Thyroid gland (tissue), 4 donors: ENCODE measurements at regions not wholly inside any gene's neighbourhood (a gene's known extent, or its start where the extent isn't known, plus 50 kb on each side); places are given as distances from the start of the nearest gene placed in this dataset.

Experiments used
- DNase-seq, 2 donors: peaks; one replicate each; pipeline ENCODE4 v3.0.0-alpha.2; 2019
- H3K27ac ChIP-seq, 3 donors: fragments of 200-600 bp; sonication (generic); 1 replicate in 2 of 3; 2 replicates in 1 of 3; pipeline ENCODE4 v1.5.1; 2016 to 2019; ENCODE audit warnings: mild to moderate bottlenecking in 1 of 3, moderate library complexity in 1 of 3
- H3K27me3 ChIP-seq: fragments of 200-600 bp; sonication (generic); one replicate; pipeline ENCODE4 v1.5.1; 2019
- H3K36me3 ChIP-seq, 2 donors: fragments of 200-600 bp; sonication (generic); one replicate each; pipeline ENCODE4 v1.5.1; 2016 to 2019
- H3K4me1 ChIP-seq, 2 donors: fragments of 200-600 bp; sonication (generic); one replicate each; pipeline ENCODE4 v1.5.1; 2017 to 2019
- H3K4me3 ChIP-seq, 3 donors: fragments of 200-600 bp; sonication (generic); replicated peaks in 1 of 3; 1 replicate in 2 of 3; 2 replicates in 1 of 3; pipeline ENCODE4 v1.5.1; 2016; ENCODE audit warnings: mild to moderate bottlenecking in 1 of 3
- H3K9me3 ChIP-seq: fragments of 200-600 bp; sonication (generic); one replicate; pipeline ENCODE4 v1.5.1; 2017
- CTCF ChIP-seq, 6 experiments: fragments of 200-600 bp in 3 of 6; fragments of 450-650 bp in 3 of 6; sonication (generic) in 3 of 6; IDR thresholded peaks; one replicate each; pipeline ENCODE4 v1.5.1; 2016 to 2019; ENCODE audit warnings: antibody characterized with exemption in 6 of 6, mild to moderate bottlenecking in 2 of 6, inconsistent platforms in 1 of 6, moderate library complexity in 1 of 6
- POLR2A ChIP-seq, 2 donors: fragments of 450-650 bp; IDR thresholded peaks; one replicate each; pipeline ENCODE4 v1.6.1; 2017; ENCODE audit warnings: antibody characterized with exemption in 2 of 2, mild to moderate bottlenecking in 2 of 2, moderate library complexity in 1 of 2
- WGBS, 2 donors: methylation state at CpG; one replicate each; pipeline ENCODE4 v1.1.5; 2017; 5-methylcytosine and 5-hydroxymethylcytosine counted together
- intact Hi-C: fragments of 100-400 bp; cut with DNase I; formaldehyde crosslinking; loops from one replicate; pipeline ENCODE4 v1.15.1; 2023

GRCh38 chr6:16033214-16033613 lies 95.7 kb upstream of the MYLIP start:
- Histone ChIP-seq H3K9me3 (no peaks in the 10 kb centered on the region), H3K27ac (no peak overlapping the region), H3K4me3 (no peak overlapping the region), H3K36me3 (no peaks in the 10 kb centered on the region), H3K27me3 (no peaks in the 10 kb centered on the region), H3K4me1 (no peaks in the 10 kb centered on the region)
- TF ChIP-seq POLR2A (IDR thresholded peaks at IDR 0.05) (no peak), CTCF (IDR thresholded peaks at IDR 0.05) (no peak)
- intact Hi-C loops: no loop called here
- DNase-seq: no peak
- 83 to 84% methylated on average over 3 of the region's 3 CpGs for WGBS, 2 donors

- H3K27me3 ChIP-seq: no peaks in the 10 kb centered on the region
- WGBS, 2 donors: 84 to 85% methylated on average over 6 of the region's 6 CpGs
- H3K4me3 ChIP-seq: no peak overlapping the region
- intact Hi-C loops: no loop called here
- no peak for DNase-seq
- H3K27ac ChIP-seq: no peak overlapping the region
- H3K36me3 ChIP-seq: no peaks in the 10 kb centered on the region
- no peak for TF ChIP-seq CTCF (IDR thresholded peaks at IDR 0.05)
- TF ChIP-seq POLR2A (IDR thresholded peaks at IDR 0.05): no peak
- no peaks in the 10 kb centered on the region for H3K4me1 ChIP-seq
- no peaks in the 10 kb centered on the region for H3K9me3 ChIP-seq
These were observed 97.5 kb upstream of the MYLIP start for GRCh38 chr6:16031278-16031981.

DNA sequence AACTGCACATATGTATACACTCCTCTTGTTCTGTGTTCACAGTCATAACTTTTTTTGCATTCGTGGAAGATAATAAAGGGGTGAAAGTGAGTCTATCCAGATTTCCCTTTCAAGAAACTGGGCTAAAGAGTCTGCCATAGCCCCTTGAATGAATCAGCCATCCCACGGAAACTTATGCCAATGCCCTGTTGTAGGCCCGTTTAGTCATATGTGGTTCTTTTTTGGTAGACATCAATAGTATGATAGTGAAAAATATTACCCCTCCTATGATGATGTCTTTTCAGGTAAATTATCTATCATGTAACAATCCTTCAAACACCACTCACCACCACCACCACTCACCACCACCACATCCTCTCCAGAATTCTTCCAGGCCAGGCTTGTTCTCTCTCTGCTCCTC lies 99.9 kb upstream of the MYLIP start:
- H3K4me3 ChIP-seq: no peak overlapping the region
- H3K27ac ChIP-seq: no peak overlapping the region
- H3K27me3 ChIP-seq: no peaks in the 10 kb centered on the region
- H3K4me1 ChIP-seq: no peaks in the 10 kb centered on the region
- no peaks in the 10 kb centered on the region for H3K36me3 ChIP-seq
- no peaks in the 10 kb centered on the region for H3K9me3 ChIP-seq
- TF ChIP-seq POLR2A (IDR thresholded peaks at IDR 0.05) (no peak), CTCF (IDR thresholded peaks at IDR 0.05) (no peak)
- intact Hi-C loops: no loop called here
- DNase-seq: no peak
- WGBS, 2 donors: 88 to 95% methylated on average over 3 of the region's 3 CpGs

DNA sequence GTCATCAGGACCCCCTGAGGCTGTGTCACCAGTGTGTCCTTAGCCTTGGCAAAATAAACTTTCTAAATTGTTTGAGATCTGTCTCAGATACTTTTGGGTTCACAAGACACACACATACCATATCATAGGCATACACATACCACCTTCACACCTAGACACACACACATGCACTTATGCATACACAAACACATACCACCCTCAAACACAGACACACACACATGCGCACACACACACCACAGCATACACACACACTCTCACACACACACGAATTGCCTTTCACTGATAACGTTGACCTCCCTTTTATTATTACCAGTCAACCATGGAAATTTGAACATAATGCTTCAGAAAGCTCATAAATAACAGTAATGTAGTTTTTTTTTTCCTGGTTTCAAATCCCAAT lies 108.6 kb upstream of the MYLIP start:
- Histone ChIP-seq H3K27me3 (no peaks in the 10 kb centered on the region), H3K4me1 (no peaks in the 10 kb centered on the region), H3K36me3 (no peaks in the 10 kb centered on the region), H3K9me3 (no peaks in the 10 kb centered on the region), H3K4me3 (no peak overlapping the region), H3K27ac (no peak overlapping the region)
- DNase-seq: no peak
- intact Hi-C loops: no loop called here
- no peak for TF ChIP-seq CTCF (IDR thresholded peaks at IDR 0.05)
- no peak for TF ChIP-seq POLR2A (IDR thresholded peaks at IDR 0.05)
- 91 to 92% methylated on average over 3 of the region's 3 CpGs for WGBS, 2 donors

- intact Hi-C loops: no loop called here
- H3K36me3 ChIP-seq: no peaks in the 10 kb centered on the region
- H3K4me1 ChIP-seq: no peaks in the 10 kb centered on the region
- no peak for DNase-seq
- 79 to 94% methylated on average over 3 of the region's 3 CpGs for WGBS, 2 donors
- H3K9me3 ChIP-seq: no peaks in the 10 kb centered on the region
- no peak overlapping the region for H3K27ac ChIP-seq
- no peak overlapping the region for H3K4me3 ChIP-seq
- TF ChIP-seq POLR2A (IDR thresholded peaks at IDR 0.05): no peak
- TF ChIP-seq CTCF (IDR thresholded peaks at IDR 0.05): no peak
- no peaks in the 10 kb centered on the region for H3K27me3 ChIP-seq
These were observed 109.4 kb upstream of the MYLIP start for GRCh38 chr6:16019462-16019861.
